ENCODE measurements at regions not wholly inside any gene's neighbourhood (a gene's known extent, or its start where the extent isn't known, plus 50 kb on each side); places are given as distances from the start of the nearest gene placed in this dataset.

- ATAC-seq (replicated peaks) (no peak), DNase-seq (no peak)
- no peak overlapping the region for H3K27ac Mint-ChIP-seq
- peaks cover 0 to 1% of the 10 kb centered on the region in 2 donors for H3K9me3 Mint-ChIP-seq
- H3K27me3 Mint-ChIP-seq: peaks cover 6 to 16% of the 10 kb centered on the region in 2 donors
- no peaks in the 10 kb centered on the region for H3K4me1 Mint-ChIP-seq
- H3K36me3 Mint-ChIP-seq: peaks cover 0 to 1% of the 10 kb centered on the region in 2 donors
- H3K4me3 Mint-ChIP-seq: no peak overlapping the region
These were observed 58.9 kb downstream of the NUDT11 start for GRCh38 chrX:51437521-51437920.

- H3K4me3 Mint-ChIP-seq: no peak overlapping the region
- ATAC-seq (replicated peaks): no peak
- no peak overlapping the region for H3K27ac Mint-ChIP-seq
- peaks cover 0 to 1% of the 10 kb centered on the region in 2 donors for H3K36me3 Mint-ChIP-seq
- peaks cover 6 to 16% of the 10 kb centered on the region in 2 donors for H3K27me3 Mint-ChIP-seq
- DNase-seq: no peak
- H3K4me1 Mint-ChIP-seq: no peaks in the 10 kb centered on the region
- H3K9me3 Mint-ChIP-seq: peaks cover 0 to 1% of the 10 kb centered on the region in 2 donors
These were observed 61.3 kb downstream of the NUDT11 start for GRCh38 chrX:51435101-51435500.

GRCh38 chrX:51421972-51422597 lies 74.3 kb downstream of the NUDT11 start:
- ATAC-seq (replicated peaks): peak; percentile 25 to 27
- H3K27me3 Mint-ChIP-seq: peaks cover 0 to 16% of the 10 kb centered on the region in 2 donors
- H3K4me1 Mint-ChIP-seq: peaks cover 0 to 4% of the 10 kb centered on the region in 2 donors
- H3K4me3 Mint-ChIP-seq: no peak overlapping the region
- no peaks in the 10 kb centered on the region for H3K9me3 Mint-ChIP-seq
- no peak overlapping the region for H3K27ac Mint-ChIP-seq
- H3K36me3 Mint-ChIP-seq: no peaks in the 10 kb centered on the region
- no peak for DNase-seq

- H3K27ac Mint-ChIP-seq: no peak overlapping the region
- peaks cover 0 to 4% of the 10 kb centered on the region in 2 donors for H3K4me1 Mint-ChIP-seq
- DNase-seq: no peak
- H3K27me3 Mint-ChIP-seq: peaks cover 0 to 16% of the 10 kb centered on the region in 2 donors
- ATAC-seq (replicated peaks): peak; percentile 23 to 41
- no peak overlapping the region for H3K4me3 Mint-ChIP-seq
- no peaks in the 10 kb centered on the region for H3K36me3 Mint-ChIP-seq
- H3K9me3 Mint-ChIP-seq: no peaks in the 10 kb centered on the region
These were observed 75.8 kb downstream of the NUDT11 start for GRCh38 chrX:51420610-51421009.

- H3K27ac Mint-ChIP-seq: no peak overlapping the region
- no peaks in the 10 kb centered on the region for H3K4me1 Mint-ChIP-seq
- H3K9me3 Mint-ChIP-seq: no peaks in the 10 kb centered on the region
- no peak overlapping the region for H3K4me3 Mint-ChIP-seq
- no peaks in the 10 kb centered on the region for H3K27me3 Mint-ChIP-seq
- ATAC-seq (replicated peaks): no peak
- DNase-seq: no peak
- H3K36me3 Mint-ChIP-seq: peaks cover 5 to 7% of the 10 kb centered on the region in 2 donors
These were observed 75.8 kb downstream of the NUDT10 start for GRCh38 chrX:51408462-51408861.

GRCh38 chrX:51407520-51408409 lies 75.1 kb downstream of the NUDT10 start:
- no peaks in the 10 kb centered on the region for H3K4me1 Mint-ChIP-seq
- H3K4me3 Mint-ChIP-seq: no peak overlapping the region
- peaks cover 4 to 5% of the 10 kb centered on the region in 2 donors for H3K36me3 Mint-ChIP-seq
- H3K9me3 Mint-ChIP-seq: no peaks in the 10 kb centered on the region
- no peaks in the 10 kb centered on the region for H3K27me3 Mint-ChIP-seq
- no peak overlapping the region for H3K27ac Mint-ChIP-seq
- no peak for ATAC-seq (replicated peaks)
- DNase-seq: no peak

- Mint-ChIP-seq H3K9me3 (no peaks in the 10 kb centered on the region), H3K4me1 (no peaks in the 10 kb centered on the region), H3K27ac (no peak overlapping the region), H3K36me3 (peaks cover 4 to 5% of the 10 kb centered on the region in 2 donors), H3K4me3 (no peak overlapping the region), H3K27me3 (no peaks in the 10 kb centered on the region)
- DNase-seq (no peak), ATAC-seq (replicated peaks) (no peak)
These were observed 74.3 kb downstream of the NUDT10 start for GRCh38 chrX:51406688-51407519.

- H3K36me3 Mint-ChIP-seq: peaks cover 4 to 5% of the 10 kb centered on the region in 2 donors
- no peak overlapping the region for H3K4me3 Mint-ChIP-seq
- no peak overlapping the region for H3K27ac Mint-ChIP-seq
- DNase-seq (no peak), ATAC-seq (replicated peaks) (no peak)
- H3K27me3 Mint-ChIP-seq: no peaks in the 10 kb centered on the region
- no peaks in the 10 kb centered on the region for H3K9me3 Mint-ChIP-seq
- no peaks in the 10 kb centered on the region for H3K4me1 Mint-ChIP-seq
These were observed 71.8 kb downstream of the NUDT10 start for GRCh38 chrX:51404445-51404844.

GRCh38 chrX:51395810-51396728 lies 63.4 kb downstream of the NUDT10 start:
- H3K4me1 Mint-ChIP-seq: peaks cover 0 to 5% of the 10 kb centered on the region in 2 donors

GRCh38 chrX:51395480-51395809 lies 62.8 kb downstream of the NUDT10 start:
- DNase-seq (no peak), ATAC-seq (replicated peaks) (peak; percentile 36 to 47)
- Mint-ChIP-seq H3K36me3 (no peaks in the 10 kb centered on the region), H3K4me3 (peak overlapping the region; percentile 81 to 90), H3K4me1 (peaks cover 0 to 5% of the 10 kb centered on the region in 2 donors), H3K9me3 (peaks cover 4% of the 10 kb centered on the region in 2 donors), H3K27me3 (no peaks in the 10 kb centered on the region), H3K27ac (no peak overlapping the region)

More at GRCh38 chrX:51395810-51396728, 63.4 kb downstream of the NUDT10 start:
- Mint-ChIP-seq H3K36me3 (no peaks in the 10 kb centered on the region), H3K27ac (peak overlapping the region; percentile 75), H3K27me3 (no peaks in the 10 kb centered on the region), H3K9me3 (peaks cover 1 to 4% of the 10 kb centered on the region in 2 donors), H3K4me3 (peak overlapping the region; percentile 81 to 90)
- ATAC-seq (replicated peaks) (peak; percentile 80 to 82), DNase-seq (peak; percentile 18)
